Mesendoderm (in vitro differentiated cells): ENCODE measurements at regions not wholly inside any gene's neighbourhood (a gene's known extent, or its start where the extent isn't known, plus 50 kb on each side); places are given as distances from the start of the nearest gene placed in this dataset.

Source experiments
- DNase-seq: peaks from one replicate; pipeline ENCODE4 v3.0.0; 2013
- H2AK5ac ChIP-seq: 2 replicates; pipeline ENCODE4 v1.6.1; 2013; ENCODE audit warnings: low read length, inconsistent platforms
- H2BK120ac ChIP-seq: 2 replicates; pipeline ENCODE4 v1.6.1; 2013; ENCODE audit warnings: low read depth, mild to moderate bottlenecking, low read length, moderate library complexity, mixed read lengths
- H2BK15ac ChIP-seq: replicated peaks from 2 replicates; pipeline ENCODE4 v1.6.1; 2013; ENCODE audit warnings: low read depth, mild to moderate bottlenecking, moderate library complexity
- H2BK5ac ChIP-seq: 2 replicates; pipeline ENCODE4 v1.6.1; 2013; ENCODE audit warnings: low read length, inconsistent platforms
- H3K18ac ChIP-seq: 2 replicates; pipeline ENCODE4 v1.6.1; 2013; ENCODE audit warnings: mild to moderate bottlenecking, low read length, mixed read lengths
- H3K23ac ChIP-seq: one replicate; pipeline ENCODE4 v1.6.1; 2013; ENCODE audit warnings: low read length
- H3K27ac ChIP-seq: 2 replicates; pipeline ENCODE4 v1.5.1; 2013; ENCODE audit warnings: low read depth, mild to moderate bottlenecking, inconsistent platforms, low read length, moderate library complexity
- H3K27me3 ChIP-seq: 2 replicates; pipeline ENCODE4 v1.6.1; 2013; ENCODE audit warnings: low read length, control low read depth, mild to moderate bottlenecking, inconsistent platforms; ENCODE audit not compliant: insufficient read depth, poor library complexity
- H3K36me3 ChIP-seq: 2 replicates; pipeline ENCODE4 v1.6.1; 2013; ENCODE audit warnings: low read length, inconsistent platforms; ENCODE audit not compliant: control insufficient read depth, insufficient read depth
- H3K4ac ChIP-seq: one replicate; pipeline ENCODE4 v1.6.1; 2013; ENCODE audit warnings: low read depth, mild to moderate bottlenecking, low read length, moderate library complexity
- H3K4me1 ChIP-seq: 2 replicates; pipeline ENCODE4 v1.6.1; 2013; ENCODE audit warnings: low read depth, low read length, inconsistent platforms; ENCODE audit not compliant: control insufficient read depth
- H3K4me2 ChIP-seq: 2 replicates; pipeline ENCODE4 v1.6.1; 2013; ENCODE audit warnings: low read length
- H3K4me3 ChIP-seq: 2 replicates; pipeline ENCODE4 v1.5.1; 2013; ENCODE audit warnings: mild to moderate bottlenecking, low read length
- H3K56ac ChIP-seq: one replicate; pipeline ENCODE4 v1.6.1; 2013; ENCODE audit warnings: low read length
- H3K79me1 ChIP-seq: 2 replicates; pipeline ENCODE4 v1.6.1; 2013; ENCODE audit warnings: low read length, inconsistent platforms
- H3K79me2 ChIP-seq: 2 replicates; pipeline ENCODE4 v1.6.1; 2013; ENCODE audit warnings: mild to moderate bottlenecking, low read length; ENCODE audit not compliant: control insufficient read depth, insufficient read depth
- H3K9ac ChIP-seq: 2 replicates; pipeline ENCODE4 v1.6.1; 2013; ENCODE audit warnings: low read length, inconsistent platforms
- H4K5ac ChIP-seq: one replicate; pipeline ENCODE4 v1.6.1; 2013; ENCODE audit warnings: low read length
- H4K8ac ChIP-seq: one replicate; pipeline ENCODE4 v1.6.1; 2013; ENCODE audit warnings: low read depth, mild to moderate bottlenecking, control low read depth, low read length, moderate library complexity
- WGBS: extraction: QIAGEN DNeasy Blood & Tissue Kit; methylation state at CpG from one replicate; pipeline ENCODE4 v1.1.7; 2013; ENCODE audit warnings: low lambda C conversion rate, missing lambda C conversion rate; ENCODE audit not compliant: insufficient coverage; ENCODE audit errors: extremely low coverage; 5-methylcytosine and 5-hydroxymethylcytosine counted together

DNA sequence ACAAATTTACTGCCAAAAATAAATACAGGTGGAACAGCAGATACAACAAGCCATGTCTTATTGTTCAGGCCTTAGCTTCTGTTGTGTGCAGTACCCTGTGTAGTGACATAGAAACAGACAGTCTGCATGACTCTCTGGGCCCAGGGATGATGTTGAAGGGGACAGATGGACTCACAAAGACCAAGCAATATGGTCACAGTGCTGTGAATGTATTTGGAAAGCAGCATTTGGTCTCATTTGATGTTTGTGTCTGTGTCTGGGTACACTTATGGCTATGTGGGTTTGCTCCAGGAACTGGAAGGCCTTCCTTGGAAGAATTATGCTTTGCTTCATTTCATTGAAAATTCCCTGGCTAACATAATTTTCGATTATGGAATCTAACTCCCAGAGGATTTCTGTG, 158.5 kb downstream of the CDC42EP3 start:
- H3K4me3 ChIP-seq, result no peak overlapping the region
- no peak overlapping the region for H4K8ac ChIP-seq
- no peak overlapping the region for H3K23ac ChIP-seq
- no peaks in the 10 kb centered on the region for H3K79me2 ChIP-seq
- no peak overlapping the region for H3K4ac ChIP-seq
- H2BK120ac ChIP-seq, result no peak overlapping the region
- no peaks in the 10 kb centered on the region for H3K36me3 ChIP-seq
- H2BK5ac ChIP-seq, result no peak overlapping the region
- H3K18ac ChIP-seq, result no peak overlapping the region
- H3K27me3 ChIP-seq, result no peaks in the 10 kb centered on the region
- H3K4me2 ChIP-seq, result no peak overlapping the region
- no peak overlapping the region for H4K5ac ChIP-seq
- WGBS, result no CpG with 5 or more reads among the region's 1 CpG
- no peak overlapping the region for H3K56ac ChIP-seq
- H3K27ac ChIP-seq, result no peak overlapping the region
- H2BK15ac ChIP-seq, result no peak overlapping the region
- H2AK5ac ChIP-seq, result no peak overlapping the region
- H3K79me1 ChIP-seq, result no peaks in the 10 kb centered on the region
- H3K4me1 ChIP-seq, result no peaks in the 10 kb centered on the region
- no peak for DNase-seq
- H3K9ac ChIP-seq, result no peak overlapping the region

DNA sequence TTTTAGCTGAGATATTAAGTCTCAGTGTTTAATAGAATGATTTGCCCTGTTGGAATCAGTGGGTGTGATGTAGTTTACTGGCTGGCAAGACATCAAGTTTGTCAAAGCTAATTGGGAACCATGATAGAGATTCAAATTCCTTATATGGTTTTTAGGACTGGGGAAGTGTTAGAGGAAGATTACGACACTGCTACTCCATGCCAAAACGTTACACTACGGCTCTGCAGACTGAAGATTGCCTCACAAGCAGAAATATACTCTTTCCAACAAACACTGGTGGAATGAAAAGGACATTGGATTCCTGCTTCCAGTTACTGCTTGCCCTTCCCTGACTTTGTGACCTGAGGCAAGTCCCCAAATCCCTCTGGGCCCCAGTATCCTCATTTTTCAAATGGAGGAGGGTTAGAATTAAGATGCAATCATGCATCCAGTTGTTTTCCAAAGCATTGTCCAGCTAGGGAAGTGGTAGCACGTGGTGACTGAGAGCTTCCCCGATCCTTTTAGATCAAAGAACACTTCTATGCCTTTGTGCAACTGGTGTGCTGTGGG, 147.6 kb downstream of the CDC42EP3 start:
- no peak overlapping the region for H3K27ac ChIP-seq
- H3K36me3 ChIP-seq, result no peaks in the 10 kb centered on the region
- H3K4ac ChIP-seq, result no peak overlapping the region
- H4K8ac ChIP-seq, result no peak overlapping the region
- H2BK15ac ChIP-seq, result no peak overlapping the region
- H3K23ac ChIP-seq, result no peak overlapping the region
- H4K5ac ChIP-seq, result no peak overlapping the region
- no peaks in the 10 kb centered on the region for H3K27me3 ChIP-seq
- no peak overlapping the region for H3K4me2 ChIP-seq
- WGBS, result no CpG with 5 or more reads among the region's 5 CpGs
- H2AK5ac ChIP-seq, result no peak overlapping the region
- no peaks in the 10 kb centered on the region for H3K4me1 ChIP-seq
- no peaks in the 10 kb centered on the region for H3K79me2 ChIP-seq
- no peak overlapping the region for H3K9ac ChIP-seq
- no peak overlapping the region for H2BK5ac ChIP-seq
- no peaks in the 10 kb centered on the region for H3K79me1 ChIP-seq
- H2BK120ac ChIP-seq, result no peak overlapping the region
- H3K18ac ChIP-seq, result no peak overlapping the region
- no peak overlapping the region for H3K56ac ChIP-seq
- no peak for DNase-seq
- no peak overlapping the region for H3K4me3 ChIP-seq

DNA sequence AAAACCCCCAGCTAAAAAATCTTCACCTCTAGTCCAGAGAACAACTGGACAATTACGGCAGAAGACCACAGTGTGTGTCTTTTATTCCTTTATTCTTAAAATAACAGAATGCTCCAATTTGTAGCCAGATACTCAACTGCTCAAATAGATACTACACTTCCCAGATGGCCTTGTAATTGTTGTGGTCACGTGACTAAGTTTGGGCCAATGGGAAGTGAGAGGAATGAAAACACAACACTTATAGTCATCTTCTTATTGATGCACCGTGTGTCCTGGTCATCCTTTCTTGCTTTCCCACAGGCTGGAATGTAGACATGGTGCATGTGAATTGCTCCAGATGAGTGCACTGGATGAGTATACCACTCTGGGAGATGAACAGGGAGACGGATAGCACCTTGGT, 145.1 kb downstream of the CDC42EP3 start:
- H2BK15ac ChIP-seq, result no peak overlapping the region

DNA sequence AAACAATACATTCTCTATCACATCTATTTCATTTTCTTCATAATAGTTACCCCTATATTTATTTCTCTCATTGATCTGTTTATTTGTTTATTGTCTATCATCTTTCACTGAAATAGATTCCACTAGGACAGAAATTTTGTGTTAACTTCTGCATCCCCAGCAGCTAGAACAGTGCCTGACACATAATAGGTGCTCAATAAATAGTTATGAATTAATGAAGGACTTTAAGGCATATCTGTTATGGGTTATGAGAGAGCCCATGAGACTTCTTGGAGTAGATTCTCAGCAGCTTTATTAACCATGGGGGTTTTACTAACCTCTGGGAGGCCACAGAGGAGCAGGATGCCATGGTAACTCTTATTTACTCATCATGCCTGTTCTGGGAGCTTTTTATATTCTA, 144.6 kb downstream of the CDC42EP3 start:
- Histone ChIP-seq H3K56ac (no peak overlapping the region), H3K18ac (no peak overlapping the region), H3K4me1 (no peaks in the 10 kb centered on the region), H4K8ac (no peak overlapping the region), H3K4me3 (no peak overlapping the region), H3K4me2 (no peak overlapping the region), H4K5ac (no peak overlapping the region), H3K9ac (no peak overlapping the region), H3K79me1 (no peaks in the 10 kb centered on the region), H3K79me2 (no peaks in the 10 kb centered on the region), H2BK5ac (no peak overlapping the region), H3K4ac (no peak overlapping the region), H3K36me3 (no peaks in the 10 kb centered on the region), H3K23ac (no peak overlapping the region), H2BK15ac (no peak overlapping the region), H2BK120ac (no peak overlapping the region), H2AK5ac (no peak overlapping the region), H3K27ac (no peak overlapping the region), H3K27me3 (no peaks in the 10 kb centered on the region)
- no peak for DNase-seq

More for the DNA sequence above, 145.1 kb downstream of the CDC42EP3 start:
- no peak overlapping the region for H3K4me2 ChIP-seq
- H2BK120ac ChIP-seq, result no peak overlapping the region
- no peak overlapping the region for H3K23ac ChIP-seq
- no peaks in the 10 kb centered on the region for H3K79me2 ChIP-seq
- no peak overlapping the region for H3K4me3 ChIP-seq
- H4K5ac ChIP-seq, result no peak overlapping the region
- no peaks in the 10 kb centered on the region for H3K79me1 ChIP-seq
- H3K27ac ChIP-seq, result no peak overlapping the region
- no peak overlapping the region for H3K18ac ChIP-seq
- no peak overlapping the region for H2BK5ac ChIP-seq
- DNase-seq, result peak; percentile 19
- no peak overlapping the region for H3K9ac ChIP-seq
- no CpG with 5 or more reads among the region's 4 CpGs for WGBS
- H3K56ac ChIP-seq, result no peak overlapping the region
- no peak overlapping the region for H4K8ac ChIP-seq
- H3K36me3 ChIP-seq, result no peaks in the 10 kb centered on the region
- no peak overlapping the region for H3K4ac ChIP-seq
- no peaks in the 10 kb centered on the region for H3K27me3 ChIP-seq
- no peaks in the 10 kb centered on the region for H3K4me1 ChIP-seq
- H2AK5ac ChIP-seq, result no peak overlapping the region

DNA sequence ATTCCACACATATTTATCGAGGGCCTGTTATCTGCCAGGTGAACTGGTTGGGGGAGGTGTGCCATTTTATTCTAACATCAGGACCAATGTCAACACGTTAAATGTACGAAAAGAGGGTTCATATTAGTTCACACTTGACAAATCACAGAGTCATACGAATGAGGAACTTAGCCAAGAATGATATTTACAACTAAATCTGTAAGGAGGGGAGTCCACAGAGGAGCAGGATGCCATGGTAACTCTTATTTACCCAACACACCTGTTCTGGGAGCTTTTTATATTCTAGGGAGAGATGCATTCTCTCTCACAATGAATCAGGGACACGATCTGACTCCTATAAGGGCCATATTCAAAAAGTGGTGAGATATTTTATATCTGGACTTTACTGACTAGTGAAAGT, 144.1 kb downstream of the CDC42EP3 start:
- Histone ChIP-seq H2BK5ac (no peak overlapping the region), H3K79me1 (no peaks in the 10 kb centered on the region)

DNA sequence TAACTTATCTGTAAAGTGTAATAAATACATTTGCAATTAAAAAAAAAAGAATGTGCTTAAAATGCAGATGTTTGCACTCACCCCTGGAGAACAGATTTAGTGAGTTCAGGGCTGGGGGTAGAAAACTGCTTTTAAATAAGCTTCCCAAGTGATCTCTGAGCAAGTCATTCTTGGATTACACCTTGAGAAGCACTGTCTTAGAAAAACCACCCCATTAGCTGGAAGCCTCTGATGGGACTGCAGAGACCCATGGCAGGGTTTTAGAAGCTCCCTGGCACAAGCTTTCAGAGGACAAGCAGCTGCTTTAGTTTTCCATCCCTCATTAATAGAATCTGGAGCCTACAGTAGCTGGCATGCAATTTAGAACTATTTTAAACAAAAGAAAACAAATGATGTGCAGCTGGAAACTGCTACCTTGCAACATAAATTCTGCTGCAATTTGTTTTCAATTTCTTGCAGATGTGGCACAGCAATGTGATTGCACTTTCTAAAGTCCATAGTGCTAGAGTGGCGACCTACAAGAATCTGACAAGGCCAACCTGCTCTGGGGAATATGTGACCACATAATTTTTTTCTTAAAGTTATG, 141.5 kb downstream of the CDC42EP3 start:
- Histone ChIP-seq H3K27me3 (no peaks in the 10 kb centered on the region), H3K4me1 (no peaks in the 10 kb centered on the region), H3K4me2 (no peak overlapping the region), H3K79me2 (no peaks in the 10 kb centered on the region), H3K23ac (no peak overlapping the region), H3K27ac (no peak overlapping the region), H3K79me1 (no peaks in the 10 kb centered on the region), H3K4me3 (no peak overlapping the region), H3K36me3 (no peaks in the 10 kb centered on the region), H2BK120ac (no peak overlapping the region), H3K56ac (no peak overlapping the region), H3K18ac (no peak overlapping the region), H3K4ac (no peak overlapping the region), H2AK5ac (no peak overlapping the region), H4K5ac (no peak overlapping the region), H2BK15ac (no peak overlapping the region), H4K8ac (no peak overlapping the region), H2BK5ac (no peak overlapping the region), H3K9ac (no peak overlapping the region)
- WGBS, result no CpG with 5 or more reads among the region's 1 CpG
- no peak for DNase-seq

More for the DNA sequence above, 144.1 kb downstream of the CDC42EP3 start:
- no peak overlapping the region for H2BK15ac ChIP-seq
- no peaks in the 10 kb centered on the region for H3K36me3 ChIP-seq
- H3K4ac ChIP-seq, result no peak overlapping the region
- H3K56ac ChIP-seq, result no peak overlapping the region
- no peak overlapping the region for H2BK120ac ChIP-seq
- H3K79me2 ChIP-seq, result no peaks in the 10 kb centered on the region
- H4K5ac ChIP-seq, result no peak overlapping the region
- no peak overlapping the region for H3K4me3 ChIP-seq
- no peaks in the 10 kb centered on the region for H3K4me1 ChIP-seq
- H4K8ac ChIP-seq, result no peak overlapping the region
- no peak overlapping the region for H3K18ac ChIP-seq
- DNase-seq, result no peak
- H3K27me3 ChIP-seq, result no peaks in the 10 kb centered on the region
- H2AK5ac ChIP-seq, result no peak overlapping the region
- no CpG with 5 or more reads among the region's 5 CpGs for WGBS
- H3K27ac ChIP-seq, result no peak overlapping the region
- H3K23ac ChIP-seq, result no peak overlapping the region
- H3K4me2 ChIP-seq, result no peak overlapping the region
- H3K9ac ChIP-seq, result no peak overlapping the region
